SK-N-SH (cell line): ENCODE measurements at regions not wholly inside any gene's neighbourhood (a gene's known extent, or its start where the extent isn't known, plus 50 kb on each side); places are given as distances from the start of the nearest gene placed in this dataset.

ENCODE experiments used
- EZH2phosphoT487 ChIP-seq: fragments of 200-600 bp; sonication (generic); IDR thresholded peaks from 2 replicates; pipeline ENCODE4 v1.6.1; 2017; ENCODE audit warnings: low read depth, mixed run types, mild to moderate bottlenecking, antibody characterized with exemption, moderate library complexity, borderline replicate concordance
- TAF1 ChIP-seq: IDR thresholded peaks from 2 replicates; pipeline ENCODE4 v1.6.1; 2012; ENCODE audit warnings: low read depth, mild to moderate bottlenecking, low read length, moderate library complexity, borderline replicate concordance
- TF ChIP-seq, protein P1 (sequence below): fragments of 200-600 bp; sonication (generic); IDR thresholded peaks from 2 replicates; pipeline ENCODE4 v1.6.1; 2017; ENCODE audit warnings: antibody characterized with exemption, mild to moderate bottlenecking, moderate library complexity

DNA sequence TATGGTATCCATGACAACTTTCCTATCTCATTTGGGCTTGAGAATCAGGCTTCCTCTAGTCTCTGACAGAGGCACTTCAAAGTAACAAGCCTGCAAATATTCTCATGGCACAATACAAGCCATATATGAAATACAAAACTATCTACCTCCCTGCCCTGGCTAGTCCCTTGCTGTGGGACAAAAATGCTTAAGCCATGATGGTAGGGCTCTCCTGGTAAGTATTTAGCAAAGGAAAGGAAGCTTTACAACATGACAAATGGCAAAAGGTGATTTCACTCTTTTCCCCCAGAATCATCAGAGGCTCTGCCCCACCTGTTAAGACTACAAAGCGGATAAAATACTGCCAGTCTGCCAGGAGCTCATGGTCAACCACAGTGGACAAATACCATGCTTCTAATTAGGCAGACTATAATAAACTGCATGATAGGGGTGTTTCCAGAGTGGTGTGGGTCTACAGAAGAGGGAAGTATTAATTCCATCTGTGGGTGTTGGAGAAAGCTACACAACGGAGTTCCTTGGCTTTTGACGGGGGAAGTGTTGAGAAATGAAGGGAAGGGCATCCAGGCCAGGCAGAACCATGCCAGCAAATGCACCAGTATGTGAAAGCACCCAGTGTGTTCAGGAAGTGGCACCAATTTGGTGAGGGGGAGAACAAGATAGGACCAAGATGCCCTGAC lies 92.9 kb downstream of the SPTSSA start:
- TF ChIP-seq, protein P1, sequence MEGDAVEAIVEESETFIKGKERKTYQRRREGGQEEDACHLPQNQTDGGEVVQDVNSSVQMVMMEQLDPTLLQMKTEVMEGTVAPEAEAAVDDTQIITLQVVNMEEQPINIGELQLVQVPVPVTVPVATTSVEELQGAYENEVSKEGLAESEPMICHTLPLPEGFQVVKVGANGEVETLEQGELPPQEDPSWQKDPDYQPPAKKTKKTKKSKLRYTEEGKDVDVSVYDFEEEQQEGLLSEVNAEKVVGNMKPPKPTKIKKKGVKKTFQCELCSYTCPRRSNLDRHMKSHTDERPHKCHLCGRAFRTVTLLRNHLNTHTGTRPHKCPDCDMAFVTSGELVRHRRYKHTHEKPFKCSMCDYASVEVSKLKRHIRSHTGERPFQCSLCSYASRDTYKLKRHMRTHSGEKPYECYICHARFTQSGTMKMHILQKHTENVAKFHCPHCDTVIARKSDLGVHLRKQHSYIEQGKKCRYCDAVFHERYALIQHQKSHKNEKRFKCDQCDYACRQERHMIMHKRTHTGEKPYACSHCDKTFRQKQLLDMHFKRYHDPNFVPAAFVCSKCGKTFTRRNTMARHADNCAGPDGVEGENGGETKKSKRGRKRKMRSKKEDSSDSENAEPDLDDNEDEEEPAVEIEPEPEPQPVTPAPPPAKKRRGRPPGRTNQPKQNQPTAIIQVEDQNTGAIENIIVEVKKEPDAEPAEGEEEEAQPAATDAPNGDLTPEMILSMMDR = no peak
- no peak for TF ChIP-seq TAF1
- TF ChIP-seq EZH2phosphoT487 = no peak
